ENCODE measurements at regions not wholly inside any gene's neighbourhood (a gene's known extent, or its start where the extent isn't known, plus 50 kb on each side); places are given as distances from the start of the nearest gene placed in this dataset.
"Not testable (repeated sequence)": the region's sequence is repeated elsewhere in the genome, so short reads cannot be mapped to it uniquely, and the experiment has no call there.

- Mint-ChIP-seq H3K4me1 (ENCODE audit: low read depth) (peaks cover 19% of the 10 kb centered on the region), H3K27ac (no peak overlapping the region), H3K27me3 (no peaks in the 10 kb centered on the region), H3K9me3 (no peaks in the 10 kb centered on the region), H3K4me3 (no peak overlapping the region), H3K36me3 (ENCODE audit: low read depth) (no peaks in the 10 kb centered on the region)
- no peak for DNase-seq
Measured at GRCh38 chr9:109981091-109981490, 201.1 kb downstream of the PALM2AKAP2 start.

GRCh38 chr9:109986521-109986991, 206.6 kb downstream of the PALM2AKAP2 start:
- Mint-ChIP-seq H3K4me1 (ENCODE audit: low read depth) (no peaks in the 10 kb centered on the region), H3K36me3 (ENCODE audit: low read depth) (no peaks in the 10 kb centered on the region), H3K27me3 (no peaks in the 10 kb centered on the region), H3K4me3 (no peak overlapping the region), H3K27ac (no peak overlapping the region), H3K9me3 (peaks cover 19% of the 10 kb centered on the region)
- no peak for DNase-seq

GRCh38 chr9:109989296-109989695, 209.3 kb downstream of the PALM2AKAP2 start:
- no peaks in the 10 kb centered on the region for H3K4me1 Mint-ChIP-seq (ENCODE audit: low read depth)
- no peaks in the 10 kb centered on the region for H3K27me3 Mint-ChIP-seq
- no peak overlapping the region for H3K4me3 Mint-ChIP-seq
- H3K36me3 Mint-ChIP-seq (ENCODE audit: low read depth) = no peaks in the 10 kb centered on the region
- peaks cover 19% of the 10 kb centered on the region for H3K9me3 Mint-ChIP-seq
- DNase-seq = no peak
- H3K27ac Mint-ChIP-seq = no peak overlapping the region

- Mint-ChIP-seq H3K4me3 (no peak overlapping the region), H3K9me3 (peaks cover 24% of the 10 kb centered on the region), H3K36me3 (ENCODE audit: low read depth) (no peaks in the 10 kb centered on the region), H3K4me1 (ENCODE audit: low read depth) (no peaks in the 10 kb centered on the region), H3K27ac (no peak overlapping the region), H3K27me3 (peaks cover 3% of the 10 kb centered on the region)
- no peak for DNase-seq
Measured at GRCh38 chr9:109990541-109990940, 210.5 kb downstream of the PALM2AKAP2 start.

GRCh38 chr9:109992293-109992692, 212.3 kb downstream of the PALM2AKAP2 start:
- H3K27me3 Mint-ChIP-seq = peaks cover 3% of the 10 kb centered on the region
- H3K4me1 Mint-ChIP-seq (ENCODE audit: low read depth) = no peaks in the 10 kb centered on the region
- H3K27ac Mint-ChIP-seq = no peak overlapping the region
- H3K36me3 Mint-ChIP-seq (ENCODE audit: low read depth) = no peaks in the 10 kb centered on the region
- peaks cover 24% of the 10 kb centered on the region for H3K9me3 Mint-ChIP-seq
- H3K4me3 Mint-ChIP-seq = no peak overlapping the region
- DNase-seq = no peak

- H3K9me3 Mint-ChIP-seq = peaks cover 16% of the 10 kb centered on the region
- no peak overlapping the region for H3K27ac Mint-ChIP-seq
- no peak overlapping the region for H3K4me3 Mint-ChIP-seq
- peaks cover 3% of the 10 kb centered on the region for H3K27me3 Mint-ChIP-seq
- no peaks in the 10 kb centered on the region for H3K36me3 Mint-ChIP-seq (ENCODE audit: low read depth)
- no peak for DNase-seq
- H3K4me1 Mint-ChIP-seq (ENCODE audit: low read depth) = no peaks in the 10 kb centered on the region
Measured at GRCh38 chr9:109993250-109993978, 213.4 kb downstream of the PALM2AKAP2 start.

- Mint-ChIP-seq H3K36me3 (ENCODE audit: low read depth) (no peaks in the 10 kb centered on the region), H3K27me3 (peaks cover 3% of the 10 kb centered on the region), H3K9me3 (peaks cover 14% of the 10 kb centered on the region), H3K27ac (no peak overlapping the region), H3K4me3 (no peak overlapping the region), H3K4me1 (ENCODE audit: low read depth) (no peaks in the 10 kb centered on the region)
- DNase-seq = no peak
Measured at GRCh38 chr9:109994141-109994540, 213.8 kb downstream of the C9orf152 start.

GRCh38 chr9:109996936-109997580, 210.9 kb downstream of the C9orf152 start:
- H3K27ac Mint-ChIP-seq = no peak overlapping the region
- no peak for DNase-seq
- H3K9me3 Mint-ChIP-seq = peaks cover 7% of the 10 kb centered on the region
- peaks cover 3% of the 10 kb centered on the region for H3K27me3 Mint-ChIP-seq
- H3K36me3 Mint-ChIP-seq (ENCODE audit: low read depth) = no peaks in the 10 kb centered on the region
- no peaks in the 10 kb centered on the region for H3K4me1 Mint-ChIP-seq (ENCODE audit: low read depth)
- no peak overlapping the region for H3K4me3 Mint-ChIP-seq

GRCh38 chr9:109997682-109998081, 210.3 kb downstream of the C9orf152 start:
- Mint-ChIP-seq H3K4me3 (no peak overlapping the region), H3K27ac (no peak overlapping the region), H3K9me3 (peaks cover 7% of the 10 kb centered on the region), H3K36me3 (ENCODE audit: low read depth) (no peaks in the 10 kb centered on the region), H3K27me3 (peaks cover 3% of the 10 kb centered on the region), H3K4me1 (ENCODE audit: low read depth) (no peaks in the 10 kb centered on the region)
- DNase-seq = no peak

- not testable (repeated sequence) for H3K4me3 Mint-ChIP-seq; DNase-seq; H3K27me3 Mint-ChIP-seq; H3K27ac Mint-ChIP-seq; H3K36me3 Mint-ChIP-seq (ENCODE audit: low read depth)
- Mint-ChIP-seq H3K9me3 (peaks cover 20% of the 10 kb centered on the region), H3K4me1 (ENCODE audit: low read depth) (peaks cover 29% of the 10 kb centered on the region)
Measured at GRCh38 chr9:110005521-110005920, 202.4 kb downstream of the C9orf152 start.

- no peak for DNase-seq
- peaks cover 18% of the 10 kb centered on the region for H3K9me3 Mint-ChIP-seq
- H3K27me3 Mint-ChIP-seq = no peaks in the 10 kb centered on the region
- peaks cover 29% of the 10 kb centered on the region for H3K4me1 Mint-ChIP-seq (ENCODE audit: low read depth)
- peaks cover 3% of the 10 kb centered on the region for H3K36me3 Mint-ChIP-seq (ENCODE audit: low read depth)
- H3K4me3 Mint-ChIP-seq = no peak overlapping the region
- no peak overlapping the region for H3K27ac Mint-ChIP-seq
Measured at GRCh38 chr9:110006657-110007056, 201.3 kb downstream of the C9orf152 start.

GRCh38 chr9:110007477-110008270, 200.3 kb downstream of the C9orf152 start:
- Mint-ChIP-seq H3K27ac (no peak overlapping the region), H3K4me1 (ENCODE audit: low read depth) (peaks cover 29% of the 10 kb centered on the region), H3K4me3 (no peak overlapping the region), H3K9me3 (peaks cover 18% of the 10 kb centered on the region), H3K36me3 (ENCODE audit: low read depth) (peaks cover 3% of the 10 kb centered on the region), H3K27me3 (no peaks in the 10 kb centered on the region)
- DNase-seq = no peak

- Mint-ChIP-seq H3K4me1 (ENCODE audit: low read depth) (peaks cover 29% of the 10 kb centered on the region), H3K4me3 (no peak overlapping the region), H3K9me3 (peaks cover 15% of the 10 kb centered on the region), H3K36me3 (ENCODE audit: low read depth) (peaks cover 3% of the 10 kb centered on the region), H3K27me3 (no peaks in the 10 kb centered on the region), H3K27ac (no peak overlapping the region)
- no peak for DNase-seq
Measured at GRCh38 chr9:110008663-110009062, 199.3 kb downstream of the C9orf152 start.

GRCh38 chr9:110011628-110012320, 196.2 kb downstream of the C9orf152 start:
- H3K9me3 Mint-ChIP-seq = peaks cover 5% of the 10 kb centered on the region
- DNase-seq = no peak
- H3K4me1 Mint-ChIP-seq (ENCODE audit: low read depth) = peaks cover 19% of the 10 kb centered on the region
- no peak overlapping the region for H3K27ac Mint-ChIP-seq
- H3K4me3 Mint-ChIP-seq = no peak overlapping the region
- H3K27me3 Mint-ChIP-seq = no peaks in the 10 kb centered on the region
- no peaks in the 10 kb centered on the region for H3K36me3 Mint-ChIP-seq (ENCODE audit: low read depth)

All from activated T-cell treated with anti-CD3 and anti-CD28 coated beads, Interleukin-2, amount 50 U/mL, for 24 hours (primary cell).